ENCODE measurements at regions not wholly inside any gene's neighbourhood (a gene's known extent, or its start where the extent isn't known, plus 50 kb on each side); places are given as distances from the start of the nearest gene placed in this dataset.
"Not testable (repeated sequence)": the region's sequence is repeated elsewhere in the genome, so short reads cannot be mapped to it uniquely, and the experiment has no call there.

DNA sequence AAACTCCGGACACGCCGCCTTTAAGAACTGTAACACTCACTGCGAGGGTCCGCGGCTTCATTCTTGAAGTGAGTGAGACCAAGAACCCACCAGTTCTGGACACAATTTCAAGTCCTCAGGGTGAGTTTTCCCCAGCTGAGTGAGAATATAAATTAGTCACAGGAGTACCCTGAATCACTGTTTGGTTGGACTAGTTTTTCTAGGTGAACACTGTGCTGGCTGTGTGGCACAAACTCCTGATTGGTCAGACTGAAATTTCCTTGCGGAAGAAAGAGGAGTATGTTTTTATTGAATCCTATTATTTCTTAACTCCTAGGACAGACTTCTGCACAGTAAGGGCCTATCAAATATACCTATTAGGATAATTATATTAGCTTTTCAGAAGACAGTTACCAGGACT, 288.1 kb upstream of the UBE2E3 start:
- Histone ChIP-seq H3K27me3 (ENCODE audit: control insufficient read depth, insufficient read depth, low read length) (no peaks in the 10 kb centered on the region), H3K4me3 (ENCODE audit: low read length) (no peak overlapping the region), H3K9ac (ENCODE audit: low read depth, low read length) (no peak overlapping the region)

DNA sequence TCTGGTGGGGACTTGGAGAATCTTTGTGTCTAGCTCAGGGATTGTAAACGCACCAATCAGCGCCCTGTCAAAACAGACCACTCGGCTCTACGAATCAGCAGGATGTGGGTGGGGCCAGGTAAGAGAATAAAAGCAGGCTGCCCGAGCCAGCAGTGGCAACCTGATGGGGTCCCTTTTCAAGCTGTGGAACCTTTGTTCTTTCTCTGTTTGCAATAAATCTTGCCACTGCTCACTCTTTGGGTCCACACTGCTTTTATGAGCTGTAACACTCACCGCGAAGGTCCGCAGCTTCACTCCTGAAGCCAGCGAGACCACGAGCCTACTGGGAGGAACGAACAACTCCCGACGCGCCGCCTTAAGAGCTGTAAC, 288.6 kb upstream of the UBE2E3 start:
- not testable (repeated sequence) for H3K36me3 ChIP-seq (ENCODE audit: insufficient read depth, low read length); H3K4me3 ChIP-seq (ENCODE audit: low read length); H3K27me3 ChIP-seq (ENCODE audit: control insufficient read depth, insufficient read depth, low read length); H3K9me3 ChIP-seq (replicated peaks; ENCODE audit: low read length); H3K4me1 ChIP-seq (ENCODE audit: control insufficient read depth, insufficient read depth, low read length); H3K4me2 ChIP-seq (ENCODE audit: low read length); H3K9ac ChIP-seq (ENCODE audit: low read depth, low read length)

More for the DNA sequence above, 288.1 kb upstream of the UBE2E3 start:
- no peaks in the 10 kb centered on the region for H3K9me3 ChIP-seq (replicated peaks; ENCODE audit: low read length)
- no peak overlapping the region for H3K4me2 ChIP-seq (ENCODE audit: low read length)
- peaks cover 7% of the 10 kb centered on the region for H3K4me1 ChIP-seq (ENCODE audit: control insufficient read depth, insufficient read depth, low read length)
- H3K36me3 ChIP-seq (ENCODE audit: insufficient read depth, low read length), result no peaks in the 10 kb centered on the region

DNA sequence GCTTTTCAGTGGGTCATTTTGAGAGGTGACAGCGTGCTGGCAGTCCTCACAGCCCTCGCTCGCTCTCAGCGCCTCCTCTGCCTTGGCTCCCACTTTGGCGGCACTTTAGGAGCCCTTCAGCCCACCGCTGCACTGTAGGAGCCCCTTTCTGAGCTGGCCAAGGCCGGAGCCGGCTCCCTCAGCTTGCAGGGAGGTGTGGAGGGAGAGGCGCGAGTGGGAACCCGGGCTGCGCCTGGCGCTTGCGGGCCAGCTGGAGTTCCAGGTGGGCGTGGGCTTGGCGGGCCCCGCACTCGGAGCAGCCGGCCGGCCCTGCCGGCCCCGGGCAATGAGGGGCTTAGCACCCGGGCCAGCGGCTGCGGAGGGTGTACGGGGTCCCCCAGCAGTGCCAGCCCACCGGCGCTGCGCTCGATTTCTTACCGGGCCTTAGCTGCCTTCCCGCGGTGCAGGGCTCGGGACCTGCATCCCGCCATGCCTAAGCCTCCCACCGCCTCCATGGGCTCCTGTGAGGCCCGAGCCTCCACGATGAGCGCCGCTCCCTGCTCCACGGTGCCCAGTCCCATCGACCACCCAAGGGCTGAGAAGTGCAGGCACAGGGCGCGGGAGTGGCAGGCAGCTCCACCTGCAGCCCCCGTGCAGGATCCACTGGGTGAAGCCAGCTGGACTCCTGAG, 289.1 kb upstream of the UBE2E3 start:
- H3K27me3 ChIP-seq (ENCODE audit: control insufficient read depth, insufficient read depth, low read length); H3K9me3 ChIP-seq (replicated peaks; ENCODE audit: low read length); H3K36me3 ChIP-seq (ENCODE audit: insufficient read depth, low read length); H3K4me2 ChIP-seq (ENCODE audit: low read length); H3K9ac ChIP-seq (ENCODE audit: low read depth, low read length); H3K4me1 ChIP-seq (ENCODE audit: control insufficient read depth, insufficient read depth, low read length); H3K4me3 ChIP-seq (ENCODE audit: low read length): not testable (repeated sequence)

DNA sequence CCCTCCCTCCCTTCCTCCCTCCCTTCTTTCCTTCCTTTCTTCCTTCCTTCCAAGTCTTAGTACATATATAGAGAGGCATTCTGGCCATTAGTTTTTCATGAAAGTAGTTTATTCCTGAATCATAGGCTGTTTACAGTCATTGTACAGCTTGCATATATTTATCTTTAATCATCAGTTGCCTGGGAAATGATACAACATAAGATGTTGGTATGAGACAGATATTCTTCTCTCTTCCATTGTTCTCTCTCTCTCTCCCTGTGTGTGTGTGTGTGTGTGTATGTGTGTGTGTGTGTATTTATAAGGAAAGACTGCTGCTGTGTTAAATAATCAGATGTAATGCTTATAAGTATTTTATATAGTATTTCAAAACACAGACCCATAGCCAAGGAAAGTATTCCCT, 289.8 kb upstream of the UBE2E3 start:
- Histone ChIP-seq H3K9me3 (replicated peaks; ENCODE audit: low read length) (no peaks in the 10 kb centered on the region), H3K9ac (ENCODE audit: low read depth, low read length) (no peak overlapping the region), H3K36me3 (ENCODE audit: insufficient read depth, low read length) (no peaks in the 10 kb centered on the region), H3K4me2 (ENCODE audit: low read length) (no peak overlapping the region), H3K4me3 (ENCODE audit: low read length) (no peak overlapping the region), H3K27me3 (ENCODE audit: control insufficient read depth, insufficient read depth, low read length) (no peaks in the 10 kb centered on the region), H3K4me1 (ENCODE audit: control insufficient read depth, insufficient read depth, low read length) (peaks cover 7% of the 10 kb centered on the region)

DNA sequence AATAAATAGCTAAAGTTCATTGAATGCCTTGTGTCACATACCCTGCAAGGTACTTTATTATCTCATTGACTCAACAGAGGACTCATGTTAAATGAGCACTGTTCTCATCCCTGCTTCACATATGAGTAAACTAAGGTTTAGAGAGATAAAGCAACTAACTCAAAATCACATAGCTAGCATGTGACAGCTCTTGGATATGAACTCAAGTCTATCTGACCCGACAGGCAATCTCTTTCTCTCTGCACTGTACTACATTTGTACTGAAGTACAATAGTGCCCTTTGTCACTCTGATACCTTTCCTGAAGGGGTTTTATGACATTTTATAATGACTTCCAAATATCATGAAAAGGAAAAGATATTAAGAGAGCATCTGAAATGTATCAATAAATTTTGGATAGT, 297.5 kb upstream of the UBE2E3 start:
- Histone ChIP-seq H3K36me3 (ENCODE audit: insufficient read depth, low read length) (no peaks in the 10 kb centered on the region), H3K27me3 (ENCODE audit: control insufficient read depth, insufficient read depth, low read length) (no peaks in the 10 kb centered on the region), H3K4me2 (ENCODE audit: low read length) (no peak overlapping the region), H3K9me3 (replicated peaks; ENCODE audit: low read length) (no peaks in the 10 kb centered on the region), H3K4me1 (ENCODE audit: control insufficient read depth, insufficient read depth, low read length) (no peaks in the 10 kb centered on the region), H3K4me3 (ENCODE audit: low read length) (no peak overlapping the region), H3K9ac (ENCODE audit: low read depth, low read length) (no peak overlapping the region)

DNA sequence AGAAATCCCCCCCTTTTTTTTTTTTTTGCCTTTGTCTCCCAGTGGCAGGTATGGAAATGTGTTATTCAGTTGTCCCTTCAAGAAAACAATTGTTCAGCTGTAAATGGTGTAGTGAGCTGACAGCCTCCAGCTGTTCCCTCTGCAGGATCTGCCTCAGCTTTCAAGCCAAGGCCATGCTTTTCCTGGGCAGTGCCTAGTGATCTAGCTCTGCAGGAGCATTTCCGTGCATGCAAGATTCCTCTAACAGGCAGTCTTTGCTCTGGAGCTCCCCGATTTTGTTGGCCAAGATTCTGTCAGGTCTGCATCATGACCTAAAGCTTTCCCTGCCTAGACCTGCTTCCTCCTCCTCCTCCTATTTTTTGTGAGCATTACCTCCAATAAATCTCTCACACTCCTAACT, 300.7 kb upstream of the UBE2E3 start:
- Histone ChIP-seq H3K27me3 (ENCODE audit: control insufficient read depth, insufficient read depth, low read length) (no peaks in the 10 kb centered on the region), H3K9ac (ENCODE audit: low read depth, low read length) (no peak overlapping the region), H3K4me3 (ENCODE audit: low read length) (no peak overlapping the region), H3K9me3 (replicated peaks; ENCODE audit: low read length) (no peaks in the 10 kb centered on the region), H3K4me1 (ENCODE audit: control insufficient read depth, insufficient read depth, low read length) (no peaks in the 10 kb centered on the region), H3K4me2 (ENCODE audit: low read length) (no peak overlapping the region), H3K36me3 (ENCODE audit: insufficient read depth, low read length) (no peaks in the 10 kb centered on the region)

DNA sequence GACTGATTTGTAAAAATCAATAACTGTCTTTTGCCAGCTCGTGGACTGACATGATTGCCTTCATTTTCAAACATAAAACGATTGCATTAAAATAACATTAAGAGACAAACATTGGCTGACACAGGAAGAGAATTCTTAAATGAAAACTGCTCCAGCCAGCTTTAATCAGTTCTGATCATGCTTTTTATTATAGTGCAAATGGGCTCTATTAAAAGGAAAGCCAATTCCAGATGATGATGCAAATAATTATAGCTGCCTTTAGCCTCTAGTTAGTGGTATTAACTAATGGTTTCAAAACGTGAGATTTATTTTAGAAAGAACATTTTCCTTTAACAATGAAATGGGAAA, 301.8 kb upstream of the UBE2E3 start:
- H3K36me3 ChIP-seq (ENCODE audit: insufficient read depth, low read length), result no peaks in the 10 kb centered on the region
- H3K9ac ChIP-seq (ENCODE audit: low read depth, low read length), result no peak overlapping the region
- no peaks in the 10 kb centered on the region for H3K4me1 ChIP-seq (ENCODE audit: control insufficient read depth, insufficient read depth, low read length)
- H3K9me3 ChIP-seq (replicated peaks; ENCODE audit: low read length), result no peaks in the 10 kb centered on the region
- H3K4me2 ChIP-seq (ENCODE audit: low read length), result no peak overlapping the region
- no peak overlapping the region for H3K4me3 ChIP-seq (ENCODE audit: low read length)
- H3K27me3 ChIP-seq (ENCODE audit: control insufficient read depth, insufficient read depth, low read length), result no peaks in the 10 kb centered on the region

DNA sequence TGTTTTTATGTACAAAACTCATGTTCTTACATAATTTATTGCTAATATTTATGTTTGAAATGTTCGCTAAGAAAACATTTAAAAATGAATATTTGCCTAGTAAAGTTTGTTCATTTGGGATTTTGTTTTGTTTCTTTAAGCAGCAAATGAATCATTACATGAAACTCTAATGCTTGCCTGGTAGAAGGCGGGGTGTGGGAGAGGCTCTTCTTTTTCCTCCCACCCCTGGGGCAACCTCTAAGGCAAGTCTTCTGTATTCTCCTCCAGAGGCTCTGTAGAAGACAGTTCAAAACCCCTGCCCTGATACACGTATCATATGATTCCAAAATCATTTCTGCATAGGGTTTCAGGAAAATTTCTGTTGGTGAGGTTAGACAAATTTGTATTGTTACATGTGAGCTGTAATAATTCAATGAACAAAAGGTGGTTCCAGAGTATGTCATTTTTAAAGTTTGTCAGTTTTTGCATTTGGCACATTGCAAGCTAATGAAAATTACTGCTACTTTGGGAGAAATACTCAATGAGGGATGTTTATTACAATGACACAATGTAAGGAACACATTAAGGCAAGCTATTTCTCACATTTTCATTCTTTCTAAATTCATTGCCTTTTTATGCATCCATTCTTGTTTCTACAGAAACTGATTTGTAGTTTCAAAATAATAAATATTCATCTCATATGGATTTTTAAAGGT, 302.3 kb upstream of the UBE2E3 start:
- no peaks in the 10 kb centered on the region for H3K4me1 ChIP-seq (ENCODE audit: control insufficient read depth, insufficient read depth, low read length)
- no peak overlapping the region for H3K9ac ChIP-seq (ENCODE audit: low read depth, low read length)
- H3K4me3 ChIP-seq (ENCODE audit: low read length), result no peak overlapping the region
- H3K27me3 ChIP-seq (ENCODE audit: control insufficient read depth, insufficient read depth, low read length), result no peaks in the 10 kb centered on the region
- H3K36me3 ChIP-seq (ENCODE audit: insufficient read depth, low read length), result no peaks in the 10 kb centered on the region
- no peak overlapping the region for H3K4me2 ChIP-seq (ENCODE audit: low read length)
- H3K9me3 ChIP-seq (replicated peaks; ENCODE audit: low read length), result no peaks in the 10 kb centered on the region

DNA sequence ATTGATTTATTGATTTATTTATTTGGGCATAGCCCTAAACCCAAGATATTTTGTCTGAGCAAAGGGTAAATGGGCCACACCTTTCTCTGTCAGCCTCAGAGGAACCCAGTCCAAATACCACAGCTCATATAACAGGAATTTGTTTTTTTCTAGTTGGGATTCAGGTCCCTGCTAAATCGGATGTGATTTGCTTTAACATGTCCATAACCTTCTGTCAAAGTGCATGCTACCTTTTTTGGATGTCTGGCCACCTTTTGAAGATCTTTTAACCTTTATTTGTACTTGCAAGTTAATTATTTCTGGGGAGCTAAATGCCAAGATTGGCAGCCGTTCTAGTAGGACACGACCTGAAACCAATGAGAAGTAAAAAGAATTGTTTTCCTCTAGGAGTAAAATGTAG, 303.2 kb upstream of the UBE2E3 start:
- Histone ChIP-seq H3K4me3 (ENCODE audit: low read length) (no peak overlapping the region), H3K27me3 (ENCODE audit: control insufficient read depth, insufficient read depth, low read length) (no peaks in the 10 kb centered on the region), H3K4me1 (ENCODE audit: control insufficient read depth, insufficient read depth, low read length) (no peaks in the 10 kb centered on the region)

DNA sequence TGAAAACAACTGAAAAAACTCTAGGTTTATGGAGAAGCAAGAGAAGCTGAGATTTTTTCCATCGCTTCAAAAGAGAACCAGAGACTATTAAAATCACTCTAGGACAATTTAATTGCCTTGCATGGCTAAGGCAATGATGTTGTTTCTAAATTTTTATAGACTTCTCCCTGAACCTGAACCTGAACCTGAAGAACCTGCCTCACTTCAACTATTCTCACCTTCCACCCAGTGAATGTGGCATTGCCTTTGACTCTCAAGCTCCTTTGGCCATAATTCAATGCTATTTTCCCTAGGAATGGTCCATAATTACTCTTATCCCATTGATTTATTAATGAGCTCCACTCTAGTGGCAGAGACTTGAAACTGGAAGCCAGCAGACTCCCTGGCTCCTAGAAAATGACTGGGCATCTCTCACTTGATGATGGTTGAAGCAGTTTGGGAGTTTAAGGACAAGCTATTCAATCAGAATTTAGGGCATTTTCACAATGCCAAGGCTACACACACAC, 303.8 kb upstream of the UBE2E3 start:
- Histone ChIP-seq H3K4me3 (ENCODE audit: low read length) (no peak overlapping the region), H3K9me3 (replicated peaks; ENCODE audit: low read length) (no peaks in the 10 kb centered on the region), H3K27me3 (ENCODE audit: control insufficient read depth, insufficient read depth, low read length) (no peaks in the 10 kb centered on the region), H3K4me2 (ENCODE audit: low read length) (no peak overlapping the region), H3K9ac (ENCODE audit: low read depth, low read length) (no peak overlapping the region), H3K4me1 (ENCODE audit: control insufficient read depth, insufficient read depth, low read length) (no peaks in the 10 kb centered on the region), H3K36me3 (ENCODE audit: insufficient read depth, low read length) (no peaks in the 10 kb centered on the region)

More for the DNA sequence above, 303.2 kb upstream of the UBE2E3 start:
- Histone ChIP-seq H3K36me3 (ENCODE audit: insufficient read depth, low read length) (no peaks in the 10 kb centered on the region), H3K4me2 (ENCODE audit: low read length) (no peak overlapping the region), H3K9ac (ENCODE audit: low read depth, low read length) (no peak overlapping the region), H3K9me3 (replicated peaks; ENCODE audit: low read length) (no peaks in the 10 kb centered on the region)

DNA sequence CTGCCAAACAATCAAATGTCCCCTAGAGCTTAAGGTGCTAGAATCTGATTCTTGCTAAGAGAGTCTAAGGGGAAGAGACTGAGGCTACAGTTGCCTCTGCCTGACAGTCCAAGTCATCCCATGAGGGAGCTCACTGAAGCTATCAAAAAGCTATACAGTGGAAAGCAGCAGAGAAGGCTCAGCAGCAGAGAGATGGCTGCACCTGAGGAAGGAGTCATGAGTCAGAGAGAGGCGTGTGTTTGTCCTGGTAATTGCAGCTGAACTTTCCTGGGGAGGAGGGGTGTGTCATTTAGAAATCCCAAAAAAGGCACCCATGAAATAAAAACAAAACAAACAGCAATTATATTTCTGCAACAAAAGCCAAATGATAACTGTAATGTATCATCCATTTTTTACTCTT, 305.2 kb upstream of the UBE2E3 start:
- no peak overlapping the region for H3K4me3 ChIP-seq (ENCODE audit: low read length)
- no peaks in the 10 kb centered on the region for H3K36me3 ChIP-seq (ENCODE audit: insufficient read depth, low read length)
- no peak overlapping the region for H3K9ac ChIP-seq (ENCODE audit: low read depth, low read length)
- no peaks in the 10 kb centered on the region for H3K4me1 ChIP-seq (ENCODE audit: control insufficient read depth, insufficient read depth, low read length)
- H3K27me3 ChIP-seq (ENCODE audit: control insufficient read depth, insufficient read depth, low read length), result no peaks in the 10 kb centered on the region
- no peaks in the 10 kb centered on the region for H3K9me3 ChIP-seq (replicated peaks; ENCODE audit: low read length)
- no peak overlapping the region for H3K4me2 ChIP-seq (ENCODE audit: low read length)

DNA sequence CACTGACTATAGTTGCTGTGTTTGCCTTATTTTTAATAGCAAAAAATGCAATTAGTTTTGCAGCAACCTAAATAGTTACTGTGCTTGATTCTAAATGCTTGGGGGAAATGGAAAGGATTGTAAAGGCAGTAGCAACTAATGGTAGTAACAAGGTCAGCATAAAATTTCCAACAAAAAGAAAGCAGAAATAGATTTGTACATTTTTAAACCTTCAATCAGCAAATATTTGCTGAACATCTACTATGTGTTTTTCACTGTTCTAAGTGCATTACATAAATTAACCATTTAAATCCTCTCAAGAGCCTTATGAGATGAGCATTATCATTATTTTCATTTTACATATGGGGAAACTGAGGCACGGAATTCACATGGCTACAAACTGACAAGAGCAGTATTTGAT, 308.0 kb upstream of the UBE2E3 start:
- Histone ChIP-seq H3K4me1 (ENCODE audit: control insufficient read depth, insufficient read depth, low read length) (no peaks in the 10 kb centered on the region), H3K27me3 (ENCODE audit: control insufficient read depth, insufficient read depth, low read length) (no peaks in the 10 kb centered on the region), H3K9me3 (replicated peaks; ENCODE audit: low read length) (no peaks in the 10 kb centered on the region), H3K4me2 (ENCODE audit: low read length) (no peak overlapping the region), H3K36me3 (ENCODE audit: insufficient read depth, low read length) (no peaks in the 10 kb centered on the region), H3K4me3 (ENCODE audit: low read length) (no peak overlapping the region), H3K9ac (ENCODE audit: low read depth, low read length) (no peak overlapping the region)
